ENCODE measurements at regions not wholly inside any gene's neighbourhood (a gene's known extent, or its start where the extent isn't known, plus 50 kb on each side); places are given as distances from the start of the nearest gene placed in this dataset.

GRCh38 chr3:31140470-31140869 lies 246.0 kb upstream of the GADL1 start:
- TF ChIP-seq POLR2A (IDR thresholded peaks at IDR 0.05) = no peak
- TF ChIP-seq CTCF (IDR thresholded peaks at IDR 0.05) = no peak

Data from Peyer's patch (tissue), 4 donors.